ENCODE measurements at regions not wholly inside any gene's neighbourhood (a gene's known extent, or its start where the extent isn't known, plus 50 kb on each side); places are given as distances from the start of the nearest gene placed in this dataset.

- DNase-seq (ENCODE audit: low spot score): no peak
- TF ChIP-seq, protein P1, sequence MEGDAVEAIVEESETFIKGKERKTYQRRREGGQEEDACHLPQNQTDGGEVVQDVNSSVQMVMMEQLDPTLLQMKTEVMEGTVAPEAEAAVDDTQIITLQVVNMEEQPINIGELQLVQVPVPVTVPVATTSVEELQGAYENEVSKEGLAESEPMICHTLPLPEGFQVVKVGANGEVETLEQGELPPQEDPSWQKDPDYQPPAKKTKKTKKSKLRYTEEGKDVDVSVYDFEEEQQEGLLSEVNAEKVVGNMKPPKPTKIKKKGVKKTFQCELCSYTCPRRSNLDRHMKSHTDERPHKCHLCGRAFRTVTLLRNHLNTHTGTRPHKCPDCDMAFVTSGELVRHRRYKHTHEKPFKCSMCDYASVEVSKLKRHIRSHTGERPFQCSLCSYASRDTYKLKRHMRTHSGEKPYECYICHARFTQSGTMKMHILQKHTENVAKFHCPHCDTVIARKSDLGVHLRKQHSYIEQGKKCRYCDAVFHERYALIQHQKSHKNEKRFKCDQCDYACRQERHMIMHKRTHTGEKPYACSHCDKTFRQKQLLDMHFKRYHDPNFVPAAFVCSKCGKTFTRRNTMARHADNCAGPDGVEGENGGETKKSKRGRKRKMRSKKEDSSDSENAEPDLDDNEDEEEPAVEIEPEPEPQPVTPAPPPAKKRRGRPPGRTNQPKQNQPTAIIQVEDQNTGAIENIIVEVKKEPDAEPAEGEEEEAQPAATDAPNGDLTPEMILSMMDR (IDR thresholded peaks at IDR 0.05; ENCODE audit: extremely low read depth, missing control alignments): no peak
Measured at GRCh38 chr9:84447305-84447704, 106.7 kb upstream of the SLC28A3 start.

DNA sequence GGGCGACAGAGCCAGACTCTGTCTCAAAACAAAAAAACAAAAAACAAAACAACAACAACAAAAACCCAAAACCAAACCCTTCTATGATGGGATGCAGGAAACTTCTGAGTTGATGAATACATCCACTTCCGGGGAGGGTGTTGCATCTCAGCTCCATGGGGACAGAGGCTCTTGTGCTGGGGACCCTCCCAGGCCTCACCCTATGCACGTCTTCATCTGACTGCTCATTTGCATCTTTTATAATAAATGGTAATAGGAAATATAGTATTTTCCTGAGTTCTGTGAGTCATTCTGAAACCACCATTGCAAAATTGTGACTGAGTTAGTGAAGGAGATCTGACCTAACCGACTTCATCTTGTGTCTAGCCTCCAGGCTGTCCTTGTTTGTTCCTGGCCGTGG lies 109.5 kb upstream of the SLC28A3 start:
- DNase-seq (ENCODE audit: low spot score): no peak
- TF ChIP-seq, protein P1 (IDR thresholded peaks at IDR 0.05; ENCODE audit: extremely low read depth, missing control alignments): no peak

GRCh38 chr9:84456527-84456926 lies 116.0 kb upstream of the SLC28A3 start:
- no peak for DNase-seq (ENCODE audit: low spot score)
- TF ChIP-seq, protein P1 (IDR thresholded peaks at IDR 0.05; ENCODE audit: extremely low read depth, missing control alignments): no peak

DNA sequence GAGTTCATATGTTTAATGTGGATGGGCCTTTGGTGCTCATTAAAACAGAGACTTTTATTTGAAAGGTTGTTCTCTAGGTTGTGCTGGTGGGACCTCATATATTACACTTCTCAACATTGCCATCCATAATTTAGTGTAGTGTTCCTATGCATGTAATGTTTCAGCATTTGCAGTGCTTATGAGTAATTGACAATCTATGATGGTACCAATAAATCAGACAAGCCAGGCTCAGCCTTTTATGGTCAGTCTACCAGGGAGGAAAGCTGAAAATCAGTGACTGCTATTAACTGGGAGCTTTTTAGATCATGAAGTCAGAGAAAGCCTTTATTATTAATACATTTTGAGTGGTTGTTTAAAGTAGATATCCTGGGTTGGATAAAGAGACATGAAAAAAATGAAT lies 120.1 kb upstream of the SLC28A3 start:
- no peak for DNase-seq (ENCODE audit: low spot score)
- TF ChIP-seq, protein P1 (IDR thresholded peaks at IDR 0.05; ENCODE audit: extremely low read depth, missing control alignments): no peak

DNA sequence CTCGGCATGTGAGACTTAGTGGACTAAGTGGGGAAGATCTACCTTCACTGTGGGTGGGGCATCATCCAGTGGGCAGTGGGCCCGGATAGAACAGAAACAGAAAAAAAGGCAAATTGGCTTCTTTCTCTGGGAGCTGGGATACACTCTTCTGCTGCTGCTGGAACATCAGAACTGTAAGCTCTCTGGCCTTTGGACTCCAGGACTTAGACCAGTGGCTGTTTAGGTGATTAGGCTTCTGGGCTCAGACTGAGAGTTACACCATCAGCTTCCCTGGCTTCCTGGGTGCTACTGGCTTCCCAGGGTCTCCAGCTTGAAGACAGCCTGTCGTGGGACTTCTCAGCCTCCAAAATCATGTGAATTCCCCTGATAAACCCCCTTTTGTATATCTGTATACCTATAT lies 122.7 kb upstream of the SLC28A3 start:
- DNase-seq (ENCODE audit: low spot score): no peak

DNA sequence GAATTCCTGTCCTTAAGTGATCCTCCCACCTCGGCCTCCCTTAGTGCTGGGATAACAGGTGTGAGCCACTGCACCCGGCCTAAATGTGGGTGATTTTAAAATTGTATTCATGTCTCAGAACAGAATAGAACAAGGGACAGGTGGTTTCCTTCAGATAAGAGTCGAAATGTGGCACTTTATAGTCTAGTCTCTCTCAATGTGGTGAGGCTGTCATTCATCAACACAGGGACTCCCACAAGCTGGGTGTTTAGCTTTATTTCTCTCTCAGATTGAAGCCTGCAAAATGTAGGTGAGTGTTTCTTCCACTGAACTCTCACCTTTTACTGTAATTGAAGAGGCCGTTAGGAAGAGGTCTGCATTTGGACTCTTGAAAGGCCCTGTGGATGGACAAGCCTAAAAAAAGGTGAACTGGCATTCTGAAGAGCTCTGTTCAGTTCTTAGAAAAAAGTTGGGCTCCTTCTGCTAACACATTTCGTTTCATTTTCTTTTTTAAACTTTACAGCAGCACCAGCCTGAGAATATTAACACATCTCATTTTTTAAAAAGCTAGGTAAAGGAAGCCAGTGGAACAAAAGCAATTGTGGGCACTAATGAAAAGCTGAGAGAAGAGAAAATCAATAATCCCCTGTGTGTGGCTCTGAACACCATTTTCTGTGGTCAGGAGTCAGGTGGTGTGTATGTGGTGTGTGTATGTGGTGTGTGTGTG lies 126.2 kb upstream of the SLC28A3 start:
- no peak for DNase-seq (ENCODE audit: low spot score)

More for the DNA sequence above, 122.7 kb upstream of the SLC28A3 start:
- TF ChIP-seq, protein P1 (IDR thresholded peaks at IDR 0.05; ENCODE audit: extremely low read depth, missing control alignments): no peak

DNA sequence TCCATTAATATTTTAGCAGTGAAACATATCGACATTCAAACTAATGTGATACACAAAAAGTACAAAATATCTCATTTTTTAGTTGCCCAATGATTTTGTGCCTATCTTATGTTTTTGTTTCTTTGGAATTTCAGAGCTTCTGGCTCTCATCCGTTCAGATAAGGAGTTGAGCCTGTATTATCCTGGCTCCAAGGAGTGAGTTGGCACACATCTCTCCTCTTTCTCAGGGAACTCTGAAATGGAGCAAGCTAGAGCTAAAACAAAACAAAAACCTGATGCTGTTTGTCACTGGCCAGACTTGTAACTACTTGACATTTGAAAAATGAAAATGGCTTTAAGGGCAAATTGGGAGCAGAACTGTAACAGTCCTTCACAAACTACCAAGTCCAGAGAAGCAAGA lies 131.3 kb upstream of the SLC28A3 start:
- TF ChIP-seq, protein P1 (IDR thresholded peaks at IDR 0.05; ENCODE audit: extremely low read depth, missing control alignments): no peak
- DNase-seq (ENCODE audit: low spot score): no peak

More for the DNA sequence above, 126.2 kb upstream of the SLC28A3 start:
- TF ChIP-seq, protein P1 (IDR thresholded peaks at IDR 0.05; ENCODE audit: extremely low read depth, missing control alignments): no peak
